ENCODE measurements at regions not wholly inside any gene's neighbourhood (a gene's known extent, or its start where the extent isn't known, plus 50 kb on each side); places are given as distances from the start of the nearest gene placed in this dataset.
"Not testable (repeated sequence)": the region's sequence is repeated elsewhere in the genome, so short reads cannot be mapped to it uniquely, and the experiment has no call there.

GRCh38 chr5:91925249-91925648 is 542.1 kb upstream of the ARRDC3 start:
- no peaks in the 10 kb centered on the region for H3K4me1 ChIP-seq
- H3K36me3 ChIP-seq, result no peaks in the 10 kb centered on the region
- 50 to 60% methylated on average over 1 of the region's 1 CpG for WGBS, 2 donors (ENCODE audit: low coverage in 1 of 2)
- TF ChIP-seq EP300 (IDR thresholded peaks at IDR 0.05), result no peak
- TF ChIP-seq POLR2A (IDR thresholded peaks at IDR 0.05), result no peak
- TF ChIP-seq POLR2AphosphoS5 (IDR thresholded peaks at IDR 0.05), result no peak
- TF ChIP-seq CTCF (IDR thresholded peaks at IDR 0.05), result no peak
- H3K27me3 ChIP-seq, result no peaks in the 10 kb centered on the region
- H3K27ac ChIP-seq, result no peak overlapping the region
- no peak for ATAC-seq
- H3K4me3 ChIP-seq, result no peak overlapping the region
- no peaks in the 10 kb centered on the region for H3K9me3 ChIP-seq

- 92 to 93% methylated on average over 2 to 14 of the region's 51 CpGs for WGBS, 2 donors (ENCODE audit: low coverage in 1 of 2)
- not testable (repeated sequence) for H3K36me3 ChIP-seq, H3K9me3 ChIP-seq, H3K4me3 ChIP-seq, H3K27me3 ChIP-seq, H3K27ac ChIP-seq, ATAC-seq, H3K4me1 ChIP-seq
Observed at GRCh38 chr5:91917037-91917814, 534.1 kb upstream of the ARRDC3 start.

- 69 to 74% methylated on average over 4 of the region's 4 CpGs for WGBS, 2 donors (ENCODE audit: low coverage in 1 of 2)
- ATAC-seq, result no peak
- Histone ChIP-seq H3K4me1 (no peaks in the 10 kb centered on the region), H3K36me3 (no peaks in the 10 kb centered on the region), H3K4me3 (no peak overlapping the region), H3K27me3 (no peaks in the 10 kb centered on the region), H3K9me3 (no peaks in the 10 kb centered on the region), H3K27ac (no peak overlapping the region)
- TF ChIP-seq EP300 (IDR thresholded peaks at IDR 0.05) (no peak), POLR2A (IDR thresholded peaks at IDR 0.05) (no peak), POLR2AphosphoS5 (IDR thresholded peaks at IDR 0.05) (no peak)
Observed at GRCh38 chr5:91910655-91911054, 527.5 kb upstream of the ARRDC3 start.

GRCh38 chr5:91910247-91910646 is 527.1 kb upstream of the ARRDC3 start:
- WGBS, 2 donors (ENCODE audit: low coverage in 1 of 2), result 15 to 38% methylated on average over 2 of the region's 2 CpGs
- Histone ChIP-seq H3K27ac (no peak overlapping the region), H3K27me3 (no peaks in the 10 kb centered on the region), H3K4me1 (no peaks in the 10 kb centered on the region), H3K36me3 (no peaks in the 10 kb centered on the region), H3K4me3 (no peak overlapping the region), H3K9me3 (no peaks in the 10 kb centered on the region)
- TF ChIP-seq CTCF (IDR thresholded peaks at IDR 0.05) (no peak), EP300 (IDR thresholded peaks at IDR 0.05) (no peak), POLR2AphosphoS5 (IDR thresholded peaks at IDR 0.05) (no peak), POLR2A (IDR thresholded peaks at IDR 0.05) (no peak)
- no peak for ATAC-seq

- no peak overlapping the region for H3K4me3 ChIP-seq
- no peaks in the 10 kb centered on the region for H3K4me1 ChIP-seq
- WGBS, 2 donors (ENCODE audit: low coverage in 1 of 2), result 82 to 100% methylated on average over 1 of the region's 1 CpG
- H3K9me3 ChIP-seq, result no peaks in the 10 kb centered on the region
- no peak for TF ChIP-seq EP300 (IDR thresholded peaks at IDR 0.05)
- no peak for TF ChIP-seq POLR2AphosphoS5 (IDR thresholded peaks at IDR 0.05)
- TF ChIP-seq POLR2A (IDR thresholded peaks at IDR 0.05), result no peak
- no peak for TF ChIP-seq CTCF (IDR thresholded peaks at IDR 0.05)
- no peak for ATAC-seq
- H3K27me3 ChIP-seq, result no peaks in the 10 kb centered on the region
- no peak overlapping the region for H3K27ac ChIP-seq
- no peaks in the 10 kb centered on the region for H3K36me3 ChIP-seq
Observed at GRCh38 chr5:91906494-91906893, 523.4 kb upstream of the ARRDC3 start.

GRCh38 chr5:91906027-91906426 is 522.9 kb upstream of the ARRDC3 start:
- Histone ChIP-seq H3K27me3 (no peaks in the 10 kb centered on the region), H3K9me3 (no peaks in the 10 kb centered on the region), H3K36me3 (no peaks in the 10 kb centered on the region), H3K4me1 (no peaks in the 10 kb centered on the region), H3K27ac (no peak overlapping the region), H3K4me3 (no peak overlapping the region)
- ATAC-seq, result no peak
- TF ChIP-seq CTCF (IDR thresholded peaks at IDR 0.05), result no peak
- TF ChIP-seq POLR2A (IDR thresholded peaks at IDR 0.05), result no peak
- no peak for TF ChIP-seq POLR2AphosphoS5 (IDR thresholded peaks at IDR 0.05)
- no peak for TF ChIP-seq EP300 (IDR thresholded peaks at IDR 0.05)
